Jurkat, Clone E6-1 (cell line): ENCODE measurements at regions not wholly inside any gene's neighbourhood (a gene's known extent, or its start where the extent isn't known, plus 50 kb on each side); places are given as distances from the start of the nearest gene placed in this dataset.
"Not testable (repeated sequence)": the region's sequence is repeated elsewhere in the genome, so short reads cannot be mapped to it uniquely, and the experiment has no call there.

Experiments used
- DNase-seq: peaks from one replicate; pipeline ENCODE4 v3.0.0-alpha.2; 2011; ENCODE audit warnings: low read depth, low spot score
- H3K4me3 ChIP-seq: 2 replicates; pipeline ENCODE4 v1.5.1; 2011; ENCODE audit warnings: mild to moderate bottlenecking, low read length, control low read depth, moderate library complexity

GRCh38 chr2:106296182-106296815 is 102.2 kb upstream of the UXS1 start:
- DNase-seq, result no peak
- H3K4me3 ChIP-seq, result no peak overlapping the region

- DNase-seq, result no peak
- no peak overlapping the region for H3K4me3 ChIP-seq
These were observed 100.1 kb upstream of the UXS1 start for GRCh38 chr2:106294182-106294581.

DNA sequence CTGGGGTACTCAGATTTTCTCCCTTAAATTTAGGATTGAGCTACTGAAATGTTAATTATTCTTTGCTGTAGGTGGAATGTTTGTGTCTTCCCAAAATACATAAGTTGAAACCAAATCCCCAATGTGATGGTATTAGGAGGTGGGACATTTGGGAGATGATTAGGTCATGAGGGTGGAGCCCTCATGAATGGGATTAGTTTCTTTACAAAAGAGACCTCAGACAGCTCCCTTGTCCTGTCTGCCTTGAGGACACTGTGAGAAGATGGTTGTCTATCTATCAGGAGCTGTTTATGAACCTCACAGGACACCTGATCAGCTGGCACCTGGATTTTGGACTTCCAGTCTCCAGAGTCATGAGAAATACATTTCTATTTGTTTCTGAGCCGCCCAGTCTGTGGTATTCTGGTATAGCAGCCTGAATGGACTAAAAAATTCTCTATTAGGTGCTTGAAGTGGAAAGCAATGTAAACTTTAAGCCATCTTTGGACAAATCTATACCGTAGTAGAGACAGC is 99.2 kb upstream of the UXS1 start:
- no peak for DNase-seq
- H3K4me3 ChIP-seq, result no peak overlapping the region

- no peak for DNase-seq
- no peak overlapping the region for H3K4me3 ChIP-seq
These were observed 98.5 kb upstream of the UXS1 start for GRCh38 chr2:106292627-106293026.

DNA sequence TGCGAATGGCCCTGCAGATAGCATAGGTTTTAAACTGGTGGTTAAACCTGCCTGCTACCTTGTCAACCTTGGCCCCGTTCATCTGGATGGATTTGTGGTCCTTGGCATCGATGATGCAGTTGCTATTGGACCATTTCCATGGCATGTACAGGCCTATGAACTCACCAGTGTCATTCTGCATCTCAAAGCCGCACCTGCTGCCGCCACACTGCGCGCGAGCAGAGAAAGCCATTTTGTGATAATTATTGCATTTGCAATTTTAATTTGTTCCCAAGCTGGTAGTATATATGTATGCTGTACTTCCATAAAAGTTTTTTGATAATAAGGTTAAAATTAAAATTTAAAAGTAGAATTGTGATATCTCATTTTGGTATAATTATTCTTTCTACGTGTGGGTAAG is 94.8 kb upstream of the UXS1 start:
- H3K4me3 ChIP-seq, result no peak overlapping the region
- no peak for DNase-seq

DNA sequence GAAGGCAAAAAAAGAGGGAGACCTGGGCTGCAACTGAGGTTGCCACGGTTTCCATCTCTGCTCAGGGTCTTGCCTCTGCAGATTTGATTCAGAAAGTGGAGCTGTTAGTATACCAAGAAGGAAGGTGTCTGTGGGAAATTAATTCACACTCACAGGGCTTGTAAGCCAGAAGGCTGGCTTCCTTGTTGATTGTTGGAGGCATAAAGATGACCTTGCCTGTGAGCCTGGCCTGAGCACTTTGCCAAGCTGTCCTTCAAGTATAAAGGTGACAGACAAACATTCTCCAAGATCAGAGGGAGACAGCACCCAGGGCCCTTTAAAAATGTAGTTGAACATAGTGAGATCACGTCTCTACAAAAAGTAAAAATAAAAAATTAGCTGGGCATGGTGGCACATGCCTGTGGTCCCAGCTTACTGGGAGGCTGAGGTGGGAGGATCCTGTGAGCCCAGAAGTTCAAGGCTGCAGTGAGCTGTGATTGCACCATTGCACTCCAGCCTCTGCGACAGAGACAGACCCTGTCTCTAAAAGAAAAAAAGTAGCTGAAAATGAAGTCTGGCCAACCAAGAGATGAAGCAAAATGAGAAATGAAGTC is 91.2 kb upstream of the UXS1 start:
- H3K4me3 ChIP-seq, result no peak overlapping the region
- DNase-seq, result no peak

DNA sequence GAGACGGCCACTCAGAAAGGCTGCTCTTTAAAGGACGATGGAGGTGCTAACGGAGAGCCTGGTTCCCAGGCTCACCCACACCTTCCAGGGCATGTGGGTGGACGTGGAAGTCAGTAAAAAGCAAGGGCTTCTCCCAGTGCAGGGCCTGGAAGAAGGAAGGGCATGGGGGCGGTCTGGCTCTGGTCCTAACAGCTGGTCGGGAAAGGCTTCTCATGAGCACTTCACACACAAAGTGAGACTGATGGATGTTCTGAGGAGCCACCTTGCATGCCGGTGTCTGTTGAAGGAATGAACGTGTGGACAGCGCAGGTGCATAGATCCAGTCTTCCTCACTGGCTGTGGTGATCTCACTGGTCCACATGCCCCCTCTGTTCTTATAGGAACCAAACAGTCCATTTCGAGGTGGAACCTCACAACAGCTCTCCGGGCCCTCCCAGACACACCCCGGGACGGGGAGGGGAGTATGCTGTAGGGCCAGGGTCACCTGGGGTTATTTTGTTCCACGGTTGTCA is 90.6 kb upstream of the UXS1 start:
- no peak overlapping the region for H3K4me3 ChIP-seq
- no peak for DNase-seq

- no peak for DNase-seq
- H3K4me3 ChIP-seq, result no peak overlapping the region
These were observed 90.2 kb upstream of the UXS1 start for GRCh38 chr2:106284255-106284654.

- DNase-seq, result not testable (repeated sequence)
These were observed 89.4 kb upstream of the UXS1 start for GRCh38 chr2:106283228-106284152.

GRCh38 chr2:106282462-106283170 is 88.5 kb upstream of the UXS1 start:
- no peak overlapping the region for H3K4me3 ChIP-seq
- DNase-seq, result no peak

More at GRCh38 chr2:106283228-106284152, 89.4 kb upstream of the UXS1 start:
- not testable (repeated sequence) for H3K4me3 ChIP-seq

GRCh38 chr2:106281907-106282430 is 87.9 kb upstream of the UXS1 start:
- H3K4me3 ChIP-seq, DNase-seq: not testable (repeated sequence)

- no peak overlapping the region for H3K4me3 ChIP-seq
- DNase-seq, result no peak
These were observed 86.8 kb upstream of the UXS1 start for GRCh38 chr2:106280722-106281446.

GRCh38 chr2:106280224-106280623 is 86.1 kb upstream of the UXS1 start:
- no peak overlapping the region for H3K4me3 ChIP-seq
- no peak for DNase-seq

GRCh38 chr2:106278112-106278876 is 84.2 kb upstream of the UXS1 start:
- no peak for DNase-seq
- no peak overlapping the region for H3K4me3 ChIP-seq

- no peak for DNase-seq
- no peak overlapping the region for H3K4me3 ChIP-seq
These were observed 83.3 kb upstream of the UXS1 start for GRCh38 chr2:106277426-106277825.

GRCh38 chr2:106275971-106276370 is 81.9 kb upstream of the UXS1 start:
- no peak overlapping the region for H3K4me3 ChIP-seq
- no peak for DNase-seq

DNA sequence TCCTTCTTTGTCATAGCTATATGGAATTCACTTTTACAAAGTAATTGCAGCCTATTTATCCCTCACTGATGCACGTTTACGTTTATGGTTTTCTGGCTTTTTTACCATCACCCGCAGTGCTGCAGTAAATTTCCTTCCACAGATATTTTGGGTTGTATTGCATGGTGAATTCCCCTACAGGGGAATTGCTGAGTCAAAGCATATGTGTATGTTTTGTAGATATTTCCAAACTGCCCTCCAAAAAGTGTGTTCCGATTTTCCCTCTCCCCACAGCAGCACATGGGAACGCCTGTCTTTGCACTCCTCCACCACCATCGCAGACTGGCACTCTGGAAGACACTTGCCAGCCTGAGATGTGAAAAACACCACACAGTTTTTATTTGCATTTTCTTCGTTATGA is 80.6 kb upstream of the UXS1 start:
- no peak overlapping the region for H3K4me3 ChIP-seq
- no peak for DNase-seq
